Activated CD4-positive, alpha-beta T cell treated with anti-CD3 and anti-CD28 coated beads, Interleukin-2, amount 50 U/mL, for 48 hours (primary cell): ENCODE measurements at regions not wholly inside any gene's neighbourhood (a gene's known extent, or its start where the extent isn't known, plus 50 kb on each side); places are given as distances from the start of the nearest gene placed in this dataset.

Experiments used
- DNase-seq, 2 experiments: peaks; one replicate each; pipeline ENCODE4 v3.0.0-alpha.2; 2020

DNA sequence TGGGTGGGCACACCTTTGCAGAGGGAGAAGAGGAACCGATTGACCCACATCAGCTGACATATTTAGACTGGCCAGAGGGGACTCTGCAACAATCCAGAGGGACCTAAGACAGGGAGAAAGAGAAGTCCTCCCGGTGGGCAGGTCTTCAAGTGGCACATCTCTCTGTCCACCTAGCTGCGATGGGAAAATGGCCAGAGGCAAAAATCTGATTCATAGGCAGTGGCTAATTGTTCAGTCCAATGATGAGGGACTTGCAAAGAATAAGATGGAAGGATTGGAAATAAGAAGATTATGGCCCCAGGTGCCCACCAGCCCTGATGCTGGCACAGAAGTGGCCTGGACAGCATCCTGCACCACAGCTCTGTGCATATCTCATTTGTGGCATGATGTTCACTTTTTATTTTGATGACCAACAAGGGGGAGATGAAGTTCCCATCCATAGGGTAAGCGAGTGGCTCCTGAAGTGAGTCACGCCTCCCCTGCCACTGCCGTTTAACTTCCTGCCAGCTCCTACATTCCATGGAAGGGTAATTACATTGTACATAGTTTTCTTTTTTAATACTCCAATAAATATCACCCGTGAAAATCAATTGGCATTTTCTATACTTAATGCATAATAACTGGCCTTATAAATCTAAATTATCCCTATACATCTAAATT, 659.6 kb downstream of the MATN1 start:
- DNase-seq: no peak

DNA sequence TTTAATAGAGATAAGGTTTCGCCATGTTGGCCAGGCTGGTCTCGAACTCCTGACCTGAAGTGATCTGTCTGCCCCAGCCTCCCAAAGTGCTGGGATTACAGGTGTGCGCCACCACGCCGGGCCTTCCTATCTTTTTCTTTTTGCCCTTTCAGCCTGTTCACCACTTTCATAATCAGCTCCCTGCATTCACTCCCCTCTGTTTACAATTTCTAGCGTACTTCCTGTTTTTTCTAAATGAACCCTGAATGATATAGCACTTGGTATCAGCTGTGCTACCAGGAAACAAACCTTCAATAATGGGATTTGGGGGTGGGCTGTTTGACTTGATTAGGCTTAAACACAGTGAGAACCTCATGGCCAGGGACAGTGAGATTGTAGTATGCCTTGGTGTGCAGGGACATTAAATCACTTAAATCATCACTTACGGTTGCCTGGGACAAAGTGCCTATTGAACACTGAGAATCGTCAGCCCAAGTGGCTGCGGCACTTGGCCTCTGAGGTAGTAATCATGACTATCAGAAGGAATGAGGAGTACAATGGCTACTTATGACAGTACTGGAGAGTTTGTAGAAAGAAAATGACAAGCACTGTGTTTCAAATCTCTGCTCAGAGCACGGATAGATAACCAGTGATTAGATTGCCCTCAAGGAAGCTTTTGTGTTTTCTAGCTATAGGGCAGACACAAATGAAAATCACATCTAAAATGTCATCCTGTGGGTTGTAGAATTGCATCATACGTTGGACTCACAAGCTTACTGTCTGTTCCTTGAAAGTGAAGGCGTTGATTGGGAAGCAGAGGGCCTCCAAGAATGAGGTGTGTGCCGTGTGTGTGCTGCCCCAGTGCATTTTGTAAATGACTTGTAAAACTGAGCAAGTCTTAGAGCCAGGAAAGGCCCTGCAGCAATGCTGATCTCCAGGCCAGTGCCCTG, 661.8 kb downstream of the MATN1 start:
- DNase-seq: no peak

DNA sequence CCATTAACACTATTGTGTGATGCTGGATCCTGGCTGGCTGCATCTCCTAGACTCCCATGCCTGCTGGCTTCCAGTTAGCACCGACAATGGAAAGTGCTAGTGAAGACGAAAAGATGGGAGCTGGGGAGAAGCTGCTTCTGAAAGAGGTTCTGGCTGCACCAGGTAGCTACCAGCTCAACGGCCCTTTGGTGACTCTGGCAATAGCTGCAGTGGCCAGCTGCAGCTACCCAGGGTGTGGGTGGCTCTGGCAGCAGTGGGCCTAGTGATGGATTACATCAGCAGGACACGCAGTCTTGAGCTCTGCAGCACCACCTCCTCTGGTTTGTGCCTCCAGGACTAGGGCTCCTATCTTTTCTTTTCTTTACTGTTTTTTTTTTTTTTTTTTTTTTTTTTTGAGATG, 662.6 kb downstream of the MATN1 start:
- no peak for DNase-seq

DNA sequence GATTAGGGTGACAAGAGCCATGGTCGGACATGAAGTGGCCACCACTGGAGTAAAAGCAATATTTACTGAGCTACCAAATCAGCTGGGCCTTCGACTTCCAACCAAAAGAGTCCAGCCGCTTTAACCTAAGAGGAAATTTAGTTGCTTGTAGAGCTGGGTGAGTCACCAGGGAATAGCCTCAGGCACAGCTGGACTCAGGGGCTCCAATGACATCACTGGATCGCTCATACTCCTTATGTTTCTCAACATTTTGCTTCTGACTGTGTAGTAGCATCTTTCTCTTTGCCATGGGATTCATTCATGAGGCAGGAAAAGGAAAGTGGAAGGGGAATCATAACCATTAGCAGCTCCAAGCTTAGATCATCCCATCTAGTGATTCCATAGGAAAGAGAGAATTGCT, 664.4 kb downstream of the MATN1 start:
- no peak for DNase-seq

DNA sequence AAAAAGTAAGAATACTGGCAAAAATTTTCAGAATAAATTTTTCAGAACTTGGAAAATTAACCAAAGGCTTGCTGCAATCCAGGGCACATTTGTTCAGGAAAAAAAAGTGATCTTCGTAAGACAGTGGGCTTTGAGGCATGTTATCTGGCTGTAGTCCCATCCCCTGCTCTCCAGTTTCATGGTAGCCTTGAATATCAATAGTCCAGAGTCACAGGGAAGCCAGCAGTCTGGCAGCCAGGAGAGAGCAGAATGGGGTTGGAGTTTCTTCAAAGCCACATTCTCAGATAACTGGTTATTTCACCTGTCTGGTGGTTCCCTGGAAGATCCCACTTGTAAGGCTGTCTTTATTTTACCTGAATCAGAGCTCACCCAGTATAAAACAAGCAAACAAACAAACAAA, 669.3 kb downstream of the MATN1 start:
- DNase-seq: no peak

DNA sequence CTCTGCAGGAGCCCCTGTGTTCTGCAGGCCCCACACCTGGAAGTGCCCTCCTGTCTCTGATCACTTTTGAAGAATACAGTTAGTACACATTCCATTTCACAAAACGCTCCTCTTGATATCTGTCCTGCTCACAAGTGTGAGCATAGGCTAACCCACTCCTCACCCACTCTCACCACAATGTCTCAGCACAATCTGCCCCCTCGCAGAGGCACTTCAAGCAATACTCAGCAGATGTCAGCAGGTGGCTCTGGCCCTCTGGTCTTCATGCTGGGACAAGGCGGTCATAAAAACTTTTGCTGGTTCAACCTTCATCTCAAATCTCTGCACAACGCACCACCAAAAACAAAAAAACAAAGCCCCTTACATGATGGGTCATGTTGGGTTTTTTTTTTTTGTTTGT, 671.2 kb downstream of the MATN1 start:
- no peak for DNase-seq

DNA sequence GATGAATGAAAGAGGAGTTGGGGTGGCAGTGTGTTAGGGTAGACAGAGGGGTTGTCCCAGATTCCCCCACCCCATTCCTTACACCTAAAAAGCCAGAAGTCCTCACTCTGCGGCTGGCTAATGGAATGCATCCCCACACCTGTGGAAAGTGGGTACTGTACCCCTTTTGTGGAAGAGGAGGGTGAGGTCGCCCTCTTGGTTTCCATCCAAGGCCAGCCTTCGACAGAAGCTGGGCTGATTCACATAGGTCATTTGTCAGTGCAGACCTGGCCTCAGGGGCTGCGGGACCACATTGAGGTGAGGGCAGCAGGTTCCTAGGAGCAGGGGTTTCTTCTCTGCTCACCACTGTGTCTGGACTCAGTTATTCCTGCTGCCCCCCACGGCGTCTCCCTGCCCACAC, 671.6 kb downstream of the MATN1 start:
- DNase-seq: no peak

DNA sequence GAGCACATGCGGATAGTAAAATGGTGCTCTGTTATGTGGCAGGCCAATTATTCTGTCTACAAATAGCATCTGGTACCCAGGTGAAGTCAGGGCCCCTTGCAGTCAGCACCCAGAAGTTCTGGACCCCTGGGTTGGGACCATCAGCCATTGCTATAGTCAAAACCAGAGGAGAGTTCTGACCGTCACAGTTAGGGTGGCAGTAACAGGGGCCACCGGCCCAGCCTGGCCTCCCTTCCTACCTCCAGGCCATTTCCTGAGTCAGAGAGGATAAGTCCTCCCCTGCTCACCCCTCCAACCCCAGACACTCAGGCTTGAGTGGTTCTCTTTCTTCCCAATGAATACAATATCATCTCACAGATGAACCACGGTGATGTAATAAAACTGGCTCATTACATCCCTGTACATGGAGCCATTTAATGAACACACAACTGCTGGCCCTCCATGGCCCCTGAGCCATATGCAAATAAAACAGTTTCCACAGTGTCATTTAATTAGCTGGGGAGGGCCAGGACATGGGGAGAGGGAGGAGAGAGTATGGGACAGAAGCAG, 673.6 kb downstream of the MATN1 start:
- DNase-seq: no peak

DNA sequence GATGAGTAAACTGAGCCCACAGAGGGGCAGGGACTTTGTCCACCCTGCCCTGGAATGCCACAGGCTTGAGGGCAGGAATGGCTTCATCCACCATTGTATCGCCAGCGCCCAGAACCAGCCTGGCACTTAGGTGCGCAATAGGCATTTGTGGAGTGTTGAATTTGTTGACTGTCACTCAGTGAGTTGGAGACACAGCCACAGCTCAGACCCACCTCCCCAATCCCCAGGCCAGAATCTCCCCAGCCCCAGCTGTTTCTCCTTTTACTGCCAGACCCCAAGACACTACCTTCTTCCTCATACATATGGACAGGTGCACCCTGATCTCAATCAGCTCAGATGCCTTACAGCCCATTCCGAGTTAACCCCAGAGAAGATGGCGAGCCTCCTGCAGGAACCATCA, 674.5 kb downstream of the MATN1 start:
- no peak for DNase-seq

DNA sequence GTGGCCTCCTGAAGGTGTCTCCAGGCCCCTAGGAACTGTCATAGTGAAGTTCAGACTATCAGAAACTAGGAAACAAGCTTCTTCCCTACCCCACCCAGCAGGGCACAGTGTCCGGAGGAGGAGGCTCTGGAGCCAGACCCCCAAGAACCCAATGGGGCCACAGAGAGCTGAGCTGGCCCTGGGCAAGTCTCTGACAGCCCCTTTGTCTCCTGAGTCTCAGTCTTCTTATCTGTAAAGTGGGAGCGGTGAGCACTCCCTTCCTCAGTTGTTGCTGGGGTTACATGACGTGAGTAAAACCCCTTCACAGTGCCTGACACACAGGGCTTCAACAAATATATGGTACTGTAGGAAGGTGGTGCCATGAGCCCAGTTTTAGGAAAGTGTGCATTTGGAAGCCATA, 675.8 kb downstream of the MATN1 start:
- DNase-seq: no peak

DNA sequence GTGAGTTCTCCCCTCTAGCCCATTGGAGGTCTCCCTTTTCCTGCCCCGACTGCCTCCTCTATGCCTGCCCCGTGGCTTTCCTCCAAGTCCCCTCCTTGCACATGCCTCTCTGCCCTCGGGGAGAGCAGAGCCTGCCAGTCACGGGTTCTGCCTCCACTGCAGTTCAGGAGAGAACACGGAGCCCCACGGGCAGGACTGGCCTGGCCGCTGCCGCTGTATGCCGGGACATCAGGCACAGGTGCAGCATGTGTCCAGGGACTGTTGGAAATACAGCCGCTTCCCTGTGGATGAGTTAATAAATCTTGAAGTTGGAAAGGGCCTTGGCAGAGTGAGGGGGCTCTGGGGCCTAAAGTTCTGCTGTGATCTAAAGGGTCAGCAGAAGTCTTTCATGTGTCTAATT, 676.6 kb downstream of the MATN1 start:
- no peak for DNase-seq

DNA sequence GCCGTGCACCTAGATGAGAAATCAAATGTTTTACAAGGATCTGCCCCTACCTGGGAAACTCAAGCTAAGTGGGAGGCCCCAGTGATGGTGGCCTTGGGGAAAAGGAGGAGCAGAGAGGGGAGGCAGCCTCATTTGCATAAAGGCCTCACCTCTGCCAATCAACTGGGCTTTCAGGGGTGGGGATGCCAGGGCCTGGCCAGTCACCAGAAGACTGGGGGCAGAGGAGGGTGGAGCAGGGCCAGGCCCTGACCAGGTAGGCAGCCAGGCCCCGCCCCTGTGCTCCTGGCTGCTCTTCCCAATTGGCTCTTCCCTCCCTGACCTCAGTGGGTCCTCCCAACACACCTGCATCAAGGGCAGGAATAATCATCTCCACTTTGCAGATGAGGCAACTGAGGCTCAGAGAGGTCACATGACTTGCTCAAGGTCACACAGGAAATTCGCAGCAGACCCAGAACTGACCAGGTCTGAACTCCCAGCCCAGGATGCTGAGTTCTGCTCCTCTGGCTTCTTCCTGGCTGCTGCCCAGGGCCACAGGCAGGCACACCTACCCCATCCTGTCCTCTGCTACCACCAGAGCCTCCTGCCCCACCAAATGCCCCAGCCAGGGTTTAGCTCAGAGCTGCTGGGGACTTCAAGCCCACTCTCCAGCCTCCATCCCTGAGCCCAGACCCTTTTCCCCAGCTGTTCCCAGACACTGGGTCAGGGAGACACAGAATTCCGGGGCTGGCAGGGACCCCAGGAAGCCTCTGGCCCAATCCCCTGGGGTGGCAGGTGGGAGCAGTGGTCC, 677.9 kb downstream of the MATN1 start:
- DNase-seq: no peak

DNA sequence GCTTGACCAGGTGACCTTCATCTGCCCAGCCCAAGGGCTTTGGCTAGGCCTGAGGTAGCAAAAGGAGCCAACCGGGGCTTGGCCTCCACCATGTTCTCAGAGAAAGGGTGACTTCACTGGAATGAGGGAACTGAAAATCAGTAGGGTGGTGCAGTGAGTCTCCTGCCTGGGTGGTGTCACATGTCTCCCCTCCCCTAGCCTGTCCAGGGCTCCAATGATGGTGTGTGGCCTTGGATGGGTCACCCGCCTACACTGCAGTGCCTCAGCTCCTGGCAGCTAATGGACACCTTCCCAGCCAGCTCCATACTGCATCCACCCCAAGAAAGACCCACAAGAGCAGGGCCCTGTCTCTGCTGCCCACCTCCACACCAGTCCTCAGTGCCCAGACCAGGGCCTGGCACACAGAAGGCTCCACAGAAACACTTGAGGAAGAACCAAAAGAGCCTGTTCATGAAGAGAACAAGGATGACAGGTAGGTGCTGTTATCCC, 678.7 kb downstream of the MATN1 start:
- no peak for DNase-seq

DNA sequence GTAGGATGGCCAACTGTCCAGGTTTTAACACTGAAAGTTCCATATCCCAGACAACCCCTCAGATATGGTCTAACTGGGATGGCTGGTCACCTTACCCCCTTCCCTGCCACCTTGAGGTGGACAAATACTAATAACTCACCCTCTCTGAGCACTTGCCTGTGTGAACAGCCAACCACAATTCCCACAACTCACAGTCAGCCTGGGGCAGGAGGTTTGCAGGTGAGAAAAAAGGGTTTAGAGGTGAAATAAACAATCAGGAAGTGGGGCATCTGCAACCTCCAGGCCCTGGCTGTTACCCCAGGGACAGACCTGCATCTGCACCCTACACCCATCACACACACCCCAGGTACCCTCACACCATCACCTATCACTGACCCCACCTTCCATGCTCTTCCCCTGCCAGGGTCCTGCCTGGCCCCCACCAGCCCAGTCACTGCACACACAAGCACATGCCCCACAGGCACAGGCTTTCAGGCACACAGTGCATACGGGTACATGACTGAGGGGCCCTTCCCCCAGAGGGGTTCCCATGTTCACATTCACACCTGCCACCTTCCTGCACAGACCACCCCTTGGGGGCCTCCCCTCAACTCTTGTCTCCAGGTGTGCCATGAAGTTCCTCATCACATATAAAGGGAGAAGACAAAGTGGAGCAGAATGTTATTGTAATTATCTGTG, 679.5 kb downstream of the MATN1 start:
- no peak for DNase-seq

DNA sequence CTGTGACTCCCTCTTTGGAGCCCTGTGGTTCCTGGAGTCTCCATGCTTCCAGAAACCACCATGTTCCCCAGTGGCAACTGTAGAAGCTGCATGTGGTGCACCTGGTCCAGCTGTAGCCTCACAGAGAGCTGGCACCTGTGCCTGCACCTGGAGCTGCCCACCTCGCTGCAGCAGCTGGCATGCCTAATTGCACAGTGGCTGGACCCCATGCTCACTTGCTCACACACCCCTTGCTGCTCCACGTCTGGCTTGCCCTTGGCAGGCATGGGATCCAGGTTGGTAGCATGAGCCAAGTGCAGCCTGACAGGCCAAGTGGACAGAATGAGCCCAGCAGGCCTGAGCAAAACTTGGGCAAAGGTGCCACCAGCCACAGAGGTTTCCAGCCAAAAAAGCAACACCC, 680.1 kb downstream of the MATN1 start:
- no peak for DNase-seq

DNA sequence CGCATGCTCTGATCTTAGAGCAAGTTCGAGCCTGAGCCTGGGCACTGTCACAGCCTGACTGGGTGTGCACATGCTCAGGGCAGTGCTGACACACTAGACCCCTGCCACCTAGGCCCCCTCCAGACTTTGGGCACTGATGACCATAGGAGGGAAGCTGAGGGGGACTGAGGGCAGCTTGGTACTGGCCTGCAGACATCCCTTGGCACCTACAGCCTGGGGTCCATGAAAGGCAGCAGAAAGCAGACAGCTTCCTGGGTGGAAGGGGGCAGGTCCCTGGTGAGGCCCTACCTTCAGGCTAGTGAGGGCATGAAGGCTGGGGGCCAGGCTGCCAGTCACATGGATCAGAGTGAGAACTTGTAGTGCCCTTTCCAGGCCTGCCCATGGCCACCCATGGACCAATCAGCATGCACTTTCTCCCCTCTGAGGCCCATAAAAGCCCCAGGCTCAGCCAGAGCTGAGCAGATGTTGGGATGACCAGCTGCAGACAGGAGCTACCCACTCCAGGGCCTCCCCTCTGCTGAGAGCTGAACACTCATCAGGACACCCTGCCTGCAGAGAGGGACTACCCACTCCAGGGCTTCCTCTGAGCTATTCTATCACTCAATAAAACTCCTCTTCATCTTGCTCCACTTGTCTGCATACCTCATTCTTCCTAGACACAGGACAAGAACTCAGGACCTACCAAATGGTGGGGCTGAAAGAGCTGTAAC, 680.8 kb downstream of the MATN1 start:
- no peak for DNase-seq

DNA sequence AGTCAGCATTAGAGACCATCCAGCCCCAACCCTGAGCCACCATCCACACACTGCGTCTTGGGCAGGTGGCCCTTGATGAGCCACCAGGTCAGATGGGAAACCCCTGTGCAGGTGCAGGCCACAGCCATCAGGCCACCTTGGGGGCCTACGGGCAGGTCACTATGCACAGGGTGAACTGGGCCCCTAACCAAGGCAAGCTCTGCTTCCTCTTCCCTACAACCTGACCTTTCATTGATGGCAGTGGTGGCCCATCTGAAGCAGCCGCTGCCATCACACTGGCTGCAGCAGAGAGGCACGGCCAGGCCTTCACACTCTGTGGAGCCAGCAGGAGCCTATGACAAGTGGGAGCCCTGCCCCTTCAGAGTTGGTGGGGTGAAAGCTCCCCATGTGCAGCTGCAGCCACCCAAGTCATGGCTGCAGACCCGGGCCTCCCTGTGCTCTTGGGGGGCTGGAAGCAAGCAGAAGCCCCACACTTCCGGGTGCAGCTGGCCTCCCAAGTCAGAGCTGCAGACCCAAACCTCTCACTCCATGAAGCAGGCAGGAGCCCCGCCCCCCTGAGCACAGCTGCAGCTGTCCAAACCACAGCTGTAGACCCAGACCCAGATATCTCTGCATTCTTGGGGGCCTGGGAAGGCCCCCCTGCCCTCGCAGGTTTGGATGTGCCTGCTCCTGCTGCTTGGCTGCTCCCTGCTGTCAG, 681.5 kb downstream of the MATN1 start:
- DNase-seq: no peak

DNA sequence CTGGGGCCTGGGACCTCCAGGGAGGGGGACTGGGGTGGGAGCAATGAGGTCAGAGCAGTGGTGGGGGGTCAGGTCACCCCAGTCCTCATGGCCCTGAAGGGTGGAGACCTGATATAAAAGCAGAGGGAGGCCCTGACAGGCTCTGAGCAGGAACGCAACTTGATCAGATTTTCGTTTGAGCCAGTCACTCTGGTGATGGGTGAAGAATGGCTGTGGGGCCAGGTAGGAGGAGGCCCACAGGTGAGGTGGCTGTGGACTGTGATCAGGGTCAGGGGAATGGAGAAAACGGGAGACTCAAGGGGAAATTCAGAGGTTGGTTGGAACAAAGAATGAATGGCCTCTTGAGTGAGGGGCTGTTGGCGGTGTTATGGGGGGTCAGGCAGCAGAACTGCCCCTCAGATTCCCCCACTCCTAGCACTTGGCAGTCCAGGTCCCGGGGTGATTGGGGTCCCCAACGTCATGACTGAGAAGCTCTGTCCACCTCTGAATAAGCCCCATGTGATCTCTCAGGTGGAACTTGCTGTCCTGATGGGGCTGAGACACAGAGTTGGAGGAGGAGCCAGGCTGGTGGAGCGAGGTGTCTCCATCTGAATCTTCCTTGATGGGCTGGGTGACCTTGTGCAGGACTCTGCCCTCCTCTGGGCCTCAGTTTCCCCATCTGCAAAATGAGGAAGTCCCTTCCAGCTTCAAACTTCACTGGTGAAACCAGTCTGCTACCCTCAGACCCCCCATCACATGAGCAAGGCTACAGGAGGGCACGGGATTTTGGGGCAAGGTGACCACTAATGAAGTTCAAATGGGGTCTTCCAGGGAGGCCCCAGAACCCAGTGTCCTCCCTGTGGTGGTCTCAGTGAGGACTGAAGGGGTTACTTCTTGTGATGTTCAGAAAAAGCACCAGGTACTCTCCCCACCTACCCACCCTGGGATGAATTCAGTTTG, 683.0 kb downstream of the MATN1 start:
- no peak for DNase-seq

DNA sequence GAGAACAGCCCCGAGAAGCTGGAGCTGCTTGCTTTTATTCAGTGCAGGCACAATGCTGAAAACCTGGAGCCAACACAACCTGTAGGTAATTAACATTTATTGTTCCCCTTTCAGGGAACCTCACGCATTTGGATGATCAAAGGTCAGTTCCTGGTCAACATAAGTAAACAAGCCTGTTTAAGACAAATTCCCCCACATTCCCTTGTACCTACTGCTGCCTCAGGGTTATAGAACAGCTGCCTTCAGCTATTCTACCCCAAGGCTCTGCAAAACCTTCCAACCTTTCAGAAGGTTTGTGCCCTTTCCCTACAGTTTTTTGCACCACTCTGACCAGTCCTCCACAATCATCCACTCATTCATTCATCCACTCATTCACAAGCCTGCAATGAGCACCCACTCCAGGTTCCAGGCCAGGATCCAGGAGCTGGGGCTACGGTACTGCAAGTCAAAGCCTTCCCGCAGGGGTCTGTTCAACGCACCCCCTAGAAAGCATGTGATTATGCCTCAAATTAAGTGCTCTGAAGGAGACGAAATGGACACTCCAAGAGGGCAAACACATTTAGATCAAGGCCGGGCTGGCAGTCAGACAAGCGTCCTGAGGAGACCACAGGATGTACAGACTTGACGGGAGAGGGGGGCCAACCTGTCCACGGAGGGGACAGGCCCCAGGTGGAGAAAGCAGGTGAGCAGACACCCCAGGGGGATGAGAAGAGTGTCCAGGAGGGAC, 683.9 kb downstream of the MATN1 start:
- DNase-seq: no peak
